Esophagus muscularis mucosa (tissue), 4 donors: ENCODE measurements at regions not wholly inside any gene's neighbourhood (a gene's known extent, or its start where the extent isn't known, plus 50 kb on each side); places are given as distances from the start of the nearest gene placed in this dataset.

Experiments used
- EP300 ChIP-seq: sonication (generic); formaldehyde crosslinking; IDR thresholded peaks from one replicate; pipeline ENCODE4 v1.6.1; 2017; ENCODE audit warnings: antibody characterized with exemption
- POLR2A ChIP-seq: fragments of 450-650 bp; IDR thresholded peaks from one replicate; pipeline ENCODE4 v1.6.1; 2017; ENCODE audit warnings: antibody characterized with exemption, moderate library complexity, mild to moderate bottlenecking, low read depth
- POLR2AphosphoS5 ChIP-seq, 2 donors: sonication (generic); formaldehyde crosslinking; IDR thresholded peaks; one replicate each; pipeline ENCODE4 v1.6.1; 2017; ENCODE audit warnings: antibody characterized with exemption in 2 of 2
- TF ChIP-seq, protein P1 (sequence below), 3 experiments: fragments of 200-600 bp in 2 of 3; fragments of 450-650 bp in 1 of 3; sonication (generic) in 2 of 3; IDR thresholded peaks; one replicate each; pipeline ENCODE4 v1.5.1; 2017 to 2019; ENCODE audit warnings: antibody characterized with exemption in 3 of 3, mild to moderate bottlenecking in 2 of 3, moderate library complexity in 1 of 3

DNA sequence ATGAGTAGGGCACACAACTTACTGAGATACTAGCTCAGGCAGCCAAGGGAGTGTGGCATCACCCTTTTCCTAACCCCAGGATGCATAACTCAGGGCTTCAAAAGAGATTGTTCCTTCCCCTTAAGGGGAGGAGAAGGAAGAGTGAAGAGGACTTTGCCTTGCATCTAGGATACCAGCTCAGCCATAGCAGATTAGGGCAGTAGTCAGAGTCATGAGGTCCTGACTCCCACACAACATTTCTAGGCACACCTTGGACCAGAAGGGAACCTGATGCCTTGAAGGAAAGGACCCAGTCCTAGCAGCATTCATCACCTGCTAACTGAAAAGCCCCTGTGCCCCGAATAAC lies 1433.2 kb upstream of the TMEFF2 start:
- TF ChIP-seq POLR2A (no peak), POLR2AphosphoS5 (IDR thresholded peaks at IDR 0.05) (no peak), EP300 (no peak)
- TF ChIP-seq, protein P1, sequence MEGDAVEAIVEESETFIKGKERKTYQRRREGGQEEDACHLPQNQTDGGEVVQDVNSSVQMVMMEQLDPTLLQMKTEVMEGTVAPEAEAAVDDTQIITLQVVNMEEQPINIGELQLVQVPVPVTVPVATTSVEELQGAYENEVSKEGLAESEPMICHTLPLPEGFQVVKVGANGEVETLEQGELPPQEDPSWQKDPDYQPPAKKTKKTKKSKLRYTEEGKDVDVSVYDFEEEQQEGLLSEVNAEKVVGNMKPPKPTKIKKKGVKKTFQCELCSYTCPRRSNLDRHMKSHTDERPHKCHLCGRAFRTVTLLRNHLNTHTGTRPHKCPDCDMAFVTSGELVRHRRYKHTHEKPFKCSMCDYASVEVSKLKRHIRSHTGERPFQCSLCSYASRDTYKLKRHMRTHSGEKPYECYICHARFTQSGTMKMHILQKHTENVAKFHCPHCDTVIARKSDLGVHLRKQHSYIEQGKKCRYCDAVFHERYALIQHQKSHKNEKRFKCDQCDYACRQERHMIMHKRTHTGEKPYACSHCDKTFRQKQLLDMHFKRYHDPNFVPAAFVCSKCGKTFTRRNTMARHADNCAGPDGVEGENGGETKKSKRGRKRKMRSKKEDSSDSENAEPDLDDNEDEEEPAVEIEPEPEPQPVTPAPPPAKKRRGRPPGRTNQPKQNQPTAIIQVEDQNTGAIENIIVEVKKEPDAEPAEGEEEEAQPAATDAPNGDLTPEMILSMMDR (IDR thresholded peaks at IDR 0.05), result no peak
